Keratinocyte (primary cell): ENCODE measurements at regions not wholly inside any gene's neighbourhood (a gene's known extent, or its start where the extent isn't known, plus 50 kb on each side); places are given as distances from the start of the nearest gene placed in this dataset.

Experiments used
- DNase-seq: peaks from one replicate; pipeline ENCODE4 v3.0.0-alpha.2; 2011; ENCODE audit warnings: low read depth, missing footprints, low spot score
- FAIRE-seq: peaks from 2 replicates; lab custom pipeline; 2011; peaks lifted over from hg19 to GRCh38; lab: Jason Lieb, UNC
- H2AFZ ChIP-seq: 2 replicates; pipeline ENCODE4 v1.6.0; 2012; ENCODE audit warnings: low read length, control low read depth, inconsistent platforms; ENCODE audit not compliant: control insufficient read depth
- H3K27ac ChIP-seq: 2 replicates; pipeline ENCODE4 v1.5.1; 2011; ENCODE audit warnings: low read length; ENCODE audit not compliant: control insufficient read depth, insufficient read depth
- H3K27me3 ChIP-seq: 3 replicates; pipeline ENCODE4 v1.6.0; 2011; ENCODE audit warnings: low read length; ENCODE audit not compliant: control insufficient read depth, insufficient read depth; ENCODE audit errors: extremely low read depth
- H3K36me3 ChIP-seq, 2 experiments: 2 replicates in 1 of 2; 3 replicates in 1 of 2; pipeline ENCODE4 v1.5.1; 2011; ENCODE audit warnings: low read length in 2 of 2, mild to moderate bottlenecking in 1 of 2; ENCODE audit not compliant: control insufficient read depth in 2 of 2, insufficient read depth in 2 of 2; ENCODE audit errors: extremely low read depth in 1 of 2
- H3K4me1 ChIP-seq: 3 replicates; pipeline ENCODE4 v1.5.1; 2011; ENCODE audit warnings: low read length; ENCODE audit not compliant: control insufficient read depth, insufficient read depth; ENCODE audit errors: extremely low read depth
- H3K4me2 ChIP-seq: 3 replicates; pipeline ENCODE4 v1.6.0; 2011; ENCODE audit warnings: low read depth, low read length; ENCODE audit not compliant: control insufficient read depth, insufficient read depth; ENCODE audit errors: extremely low read depth
- H3K4me3 ChIP-seq, 3 experiments: fragments of 200-600 bp in 1 of 3; sonication (generic) in 1 of 3; 2 replicates in 2 of 3; 3 replicates in 1 of 3; pipeline ENCODE4 v1.5.1; 2011 to 2016; ENCODE audit warnings: low read length in 3 of 3, mild to moderate bottlenecking in 3 of 3, control low read depth in 2 of 3, inconsistent platforms in 1 of 3, low read depth in 1 of 3, mixed read lengths in 1 of 3, mixed run types in 1 of 3, moderate library complexity in 1 of 3; ENCODE audit not compliant: control insufficient read depth in 2 of 3, insufficient read depth in 2 of 3; ENCODE audit errors: extremely low read depth in 1 of 3
- H3K79me2 ChIP-seq: 2 replicates; pipeline ENCODE4 v1.6.0; 2012; ENCODE audit warnings: low read length; ENCODE audit not compliant: control insufficient read depth, insufficient read depth
- H3K9ac ChIP-seq: 3 replicates; pipeline ENCODE4 v1.6.0; 2011; ENCODE audit warnings: low read length; ENCODE audit not compliant: control insufficient read depth, insufficient read depth; ENCODE audit errors: extremely low read depth
- H3K9me1 ChIP-seq: 3 replicates; pipeline ENCODE4 v1.6.0; 2011; ENCODE audit warnings: low read length; ENCODE audit not compliant: control insufficient read depth, insufficient read depth; ENCODE audit errors: extremely low read depth
- H3K9me3 ChIP-seq: 2 replicates; pipeline ENCODE4 v1.5.1; 2012; ENCODE audit warnings: low read depth, low read length; ENCODE audit not compliant: control insufficient read depth
- H4K20me1 ChIP-seq: 3 replicates; pipeline ENCODE4 v1.6.0; 2011; ENCODE audit warnings: low read length; ENCODE audit not compliant: control insufficient read depth, insufficient read depth; ENCODE audit errors: extremely low read depth
- EZH2 ChIP-seq: IDR thresholded peaks from one replicate; pipeline ENCODE4 v1.6.1; 2012; ENCODE audit warnings: inconsistent platforms, mild to moderate bottlenecking, low read length, moderate library complexity
- dilution Hi-C: fragments of 300-500 bp; cut with MboI; formaldehyde crosslinking; loops from one replicate; pipeline ENCODE4 v1.7.0; 2020; ENCODE audit warnings: low sequenced_read_pairs; ENCODE audit not compliant: extremely low pct_ligation_motif_present
- TF ChIP-seq, protein P1 (sequence below), 3 experiments: IDR thresholded peaks in 1 of 3; conservative IDR thresholded peaks in 1 of 3; optimal IDR thresholded peaks in 1 of 3; 2 replicates in 2 of 3; 3 replicates in 1 of 3; pipeline versions ENCODE3 to v1.5.1; 2011; ENCODE audit warnings: low read length in 3 of 3, mild to moderate bottlenecking in 3 of 3, moderate library complexity in 2 of 3, control low read depth in 1 of 3, inconsistent platforms in 1 of 3; ENCODE audit not compliant: insufficient read depth in 2 of 3; ENCODE audit errors: extremely low read depth in 1 of 3

DNA sequence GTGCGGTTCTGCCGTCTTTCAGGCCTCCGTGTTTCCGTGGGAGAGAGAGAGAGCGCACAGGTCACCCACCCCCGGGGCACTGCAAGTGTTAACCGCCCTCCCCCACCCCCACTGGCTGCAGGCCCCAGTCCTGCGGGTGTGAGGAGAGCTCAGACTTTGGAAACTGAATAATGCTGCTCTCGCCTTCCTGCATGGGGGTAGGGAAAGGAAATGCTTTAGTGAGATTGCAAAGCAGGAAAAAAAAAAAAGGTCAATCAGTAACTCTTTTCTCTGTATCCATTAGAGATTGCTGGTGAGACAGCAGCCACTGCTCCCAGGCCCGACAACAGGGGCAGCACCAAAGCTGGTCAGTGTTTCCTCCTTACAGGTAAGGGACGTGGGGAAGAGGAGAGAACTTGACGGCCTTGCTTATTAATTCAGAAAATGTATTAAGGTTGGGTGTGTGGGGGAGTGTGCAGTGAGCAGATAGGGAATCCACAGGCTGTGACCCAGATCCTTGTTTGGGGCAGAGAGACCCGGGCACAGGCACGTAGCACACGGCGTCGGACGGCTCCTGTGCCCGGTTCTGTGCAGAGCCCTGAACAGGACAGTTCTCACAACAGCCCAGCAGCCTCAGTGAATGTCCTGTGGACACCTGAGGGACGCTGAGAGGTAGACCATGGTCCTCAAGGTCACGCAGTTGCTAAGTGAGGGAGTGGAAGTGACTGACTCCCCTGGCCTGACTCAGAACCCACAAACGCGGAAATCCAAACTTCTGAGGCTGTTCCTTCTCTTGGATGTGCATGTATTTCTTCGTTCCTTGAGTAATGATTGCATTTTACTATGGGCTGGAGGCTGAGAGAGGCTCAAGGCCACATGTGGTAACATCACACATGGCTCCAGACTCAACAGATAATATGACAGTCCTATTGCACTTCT is 156.5 kb downstream of the FOXL1 start:
- peaks cover 56% of the 10 kb centered on the region for H3K27me3 ChIP-seq

DNA sequence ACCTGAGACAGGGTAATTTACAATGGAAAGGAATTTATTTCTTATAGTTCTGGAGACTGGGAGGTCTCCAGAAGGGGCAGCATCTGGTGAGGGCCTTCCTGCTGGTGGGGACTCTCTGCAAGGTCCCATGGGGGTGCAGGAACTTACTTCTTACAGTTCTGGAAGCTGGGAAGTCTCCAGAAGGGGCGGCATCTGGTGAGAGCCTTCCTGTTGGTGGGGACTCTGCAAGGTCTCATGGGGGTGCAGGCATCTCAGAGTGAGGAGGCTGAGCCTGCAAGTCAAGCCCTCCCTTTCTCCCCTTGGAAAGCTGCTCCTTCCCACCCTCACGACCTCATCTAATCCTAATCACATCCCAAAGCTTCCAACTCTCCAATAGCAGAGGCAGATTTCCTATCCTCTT is 157.4 kb downstream of the FOXL1 start:
- Histone ChIP-seq H3K9me1 (no peaks in the 10 kb centered on the region), H2AFZ (no peak overlapping the region), H4K20me1 (no peaks in the 10 kb centered on the region), H3K79me2 (no peaks in the 10 kb centered on the region), H3K27ac (no peak overlapping the region), H3K4me3 (no peak overlapping the region), H3K9me3 (no peaks in the 10 kb centered on the region), H3K9ac (no peak overlapping the region), H3K4me1 (peaks cover under 1% of the 10 kb centered on the region), H3K27me3 (peaks cover 46% of the 10 kb centered on the region), H3K4me2 (no peak overlapping the region), H3K36me3 (no peaks in the 10 kb centered on the region)
- DNase-seq (no peak), FAIRE-seq (no peak)
- no peak for TF ChIP-seq EZH2
- TF ChIP-seq, protein P1, sequence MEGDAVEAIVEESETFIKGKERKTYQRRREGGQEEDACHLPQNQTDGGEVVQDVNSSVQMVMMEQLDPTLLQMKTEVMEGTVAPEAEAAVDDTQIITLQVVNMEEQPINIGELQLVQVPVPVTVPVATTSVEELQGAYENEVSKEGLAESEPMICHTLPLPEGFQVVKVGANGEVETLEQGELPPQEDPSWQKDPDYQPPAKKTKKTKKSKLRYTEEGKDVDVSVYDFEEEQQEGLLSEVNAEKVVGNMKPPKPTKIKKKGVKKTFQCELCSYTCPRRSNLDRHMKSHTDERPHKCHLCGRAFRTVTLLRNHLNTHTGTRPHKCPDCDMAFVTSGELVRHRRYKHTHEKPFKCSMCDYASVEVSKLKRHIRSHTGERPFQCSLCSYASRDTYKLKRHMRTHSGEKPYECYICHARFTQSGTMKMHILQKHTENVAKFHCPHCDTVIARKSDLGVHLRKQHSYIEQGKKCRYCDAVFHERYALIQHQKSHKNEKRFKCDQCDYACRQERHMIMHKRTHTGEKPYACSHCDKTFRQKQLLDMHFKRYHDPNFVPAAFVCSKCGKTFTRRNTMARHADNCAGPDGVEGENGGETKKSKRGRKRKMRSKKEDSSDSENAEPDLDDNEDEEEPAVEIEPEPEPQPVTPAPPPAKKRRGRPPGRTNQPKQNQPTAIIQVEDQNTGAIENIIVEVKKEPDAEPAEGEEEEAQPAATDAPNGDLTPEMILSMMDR (optimal IDR thresholded peaks at IDR 0.05 in 1 of 3, IDR thresholded peaks at IDR 0.05 in 1 of 3, conservative IDR thresholded peaks at IDR 0.05 in 1 of 3; ENCODE audit: extremely low read depth in 1 of 3, insufficient read depth in 2 of 3, low read length in 3 of 3): no peak
- dilution Hi-C loops: no loop called here

More for the DNA sequence above, 156.5 kb downstream of the FOXL1 start:
- no peaks in the 10 kb centered on the region for H3K9me3 ChIP-seq
- H3K9ac ChIP-seq: no peak overlapping the region
- DNase-seq (no peak), FAIRE-seq (no peak)
- H4K20me1 ChIP-seq: no peaks in the 10 kb centered on the region
- no peaks in the 10 kb centered on the region for H3K4me1 ChIP-seq
- H3K27ac ChIP-seq: no peak overlapping the region
- H3K36me3 ChIP-seq: no peaks in the 10 kb centered on the region
- H3K4me2 ChIP-seq: no peak overlapping the region
- no peaks in the 10 kb centered on the region for H3K9me1 ChIP-seq
- dilution Hi-C loops: no loop called here
- H3K79me2 ChIP-seq: no peaks in the 10 kb centered on the region
- H3K4me3 ChIP-seq: no peak overlapping the region
- TF ChIP-seq EZH2: no peak
- TF ChIP-seq, protein P1 (optimal IDR thresholded peaks at IDR 0.05 in 1 of 3, IDR thresholded peaks at IDR 0.05 in 1 of 3, conservative IDR thresholded peaks at IDR 0.05 in 1 of 3; ENCODE audit: extremely low read depth in 1 of 3, insufficient read depth in 2 of 3, low read length in 3 of 3): no peak
- no peak overlapping the region for H2AFZ ChIP-seq
